Right lobe of liver (tissue), 6 donors: ENCODE measurements at regions not wholly inside any gene's neighbourhood (a gene's known extent, or its start where the extent isn't known, plus 50 kb on each side); places are given as distances from the start of the nearest gene placed in this dataset.
"Not testable (repeated sequence)": the region's sequence is repeated elsewhere in the genome, so short reads cannot be mapped to it uniquely, and the experiment has no call there.

Source experiments
- ATAC-seq, 4 donors: fragments of 200-7000 bp; cut with Tn5 transposase; one replicate each; pipeline ENCODE4 v1.9.1; 2020; ENCODE audit warnings: mild to moderate bottlenecking in 4 of 4, moderate library complexity in 4 of 4
- DNase-seq, 3 donors: peaks; one replicate each; pipeline ENCODE4 v3.0.0-alpha.2; 2020
- H3K27ac ChIP-seq, 3 donors: fragments of 200-600 bp; one replicate each; pipeline ENCODE4 v1.8.0; 2022
- H3K27me3 ChIP-seq, 2 donors: fragments of 200-600 bp; one replicate each; pipeline ENCODE4 v1.8.0; 2022
- H3K36me3 ChIP-seq, 4 donors: fragments of 200-600 bp; sonication (generic) in 1 of 4; one replicate each; pipeline versions ENCODE4 v1.5.1 to v1.8.0; 2017 to 2022; ENCODE audit warnings: control low read depth in 1 of 4
- H3K4me1 ChIP-seq, 4 donors: fragments of 200-600 bp; sonication (generic) in 1 of 4; one replicate each; pipeline versions ENCODE4 v1.5.1 to v1.8.0; 2017 to 2022; ENCODE audit warnings: control low read depth in 1 of 4
- H3K4me3 ChIP-seq, 3 donors: fragments of 200-600 bp; one replicate each; pipeline ENCODE4 v1.8.0; 2022
- H3K9me3 ChIP-seq, 4 donors: fragments of 200-600 bp; sonication (generic) in 1 of 4; one replicate each; pipeline versions ENCODE4 v1.5.1 to v1.8.0; 2017 to 2022; ENCODE audit warnings: control low read depth in 1 of 4
- CTCF ChIP-seq, 4 donors: fragments of 200-600 bp in 3 of 4; fragments of 450-650 bp in 1 of 4; IDR thresholded peaks; one replicate each; pipeline versions ENCODE4 v1.5.1 to v1.8.0; 2016 to 2022; ENCODE audit warnings: antibody characterized with exemption in 4 of 4, mild to moderate bottlenecking in 2 of 4
- POLR2A ChIP-seq: fragments of 450-650 bp; IDR thresholded peaks from one replicate; pipeline ENCODE4 v1.6.1; 2017; ENCODE audit warnings: antibody characterized with exemption, mild to moderate bottlenecking
- WGBS: methylation state at CpG from one replicate; pipeline ENCODE4 v1.1.6; 2018; ENCODE audit warnings: low coverage, low lambda C conversion rate; ENCODE audit not compliant: insufficient coverage; ENCODE audit errors: missing lambda C conversion rate; 5-methylcytosine and 5-hydroxymethylcytosine counted together
- intact Hi-C, 2 donors: fragments of 100-400 bp; cut with DNase I; formaldehyde crosslinking; loops; one replicate each; pipeline versions ENCODE4 v1.11.2 to v1.14.1; 2022
- donor health status: DM: no; HTN: yes; CAD: no.
- donor health status: DM: no; HTN: no; CAD: no.
- donor health status: DM: no; HTN: no; CAD: no.
- donor health status: DM: no; HTN: yes; CAD: no.
- donor health status: DM: no; HTN: yes; CAD: no.

- Histone ChIP-seq H3K36me3 (no peaks in the 10 kb centered on the region), H3K27ac (no peak overlapping the region), H3K27me3 (no peaks in the 10 kb centered on the region), H3K4me3 (no peak overlapping the region), H3K4me1 (no peaks in the 10 kb centered on the region), H3K9me3 (no peaks in the 10 kb centered on the region)
- intact Hi-C loops: no loop called here
- TF ChIP-seq CTCF (IDR thresholded peaks at IDR 0.05): no peak
- no peak for TF ChIP-seq POLR2A
- 79% methylated on average over 2 of the region's 3 CpGs for WGBS
- ATAC-seq (no peak), DNase-seq (no peak)
Measured at GRCh38 chr9:3741729-3742128, 215.9 kb upstream of the RFX3 start.

GRCh38 chr9:3740690-3741419 is 215.1 kb upstream of the RFX3 start:
- TF ChIP-seq POLR2A (no peak), CTCF (IDR thresholded peaks at IDR 0.05) (no peak)
- Histone ChIP-seq H3K9me3 (no peaks in the 10 kb centered on the region), H3K4me1 (no peaks in the 10 kb centered on the region), H3K36me3 (no peaks in the 10 kb centered on the region), H3K4me3 (no peak overlapping the region), H3K27ac (no peak overlapping the region), H3K27me3 (no peaks in the 10 kb centered on the region)
- DNase-seq (no peak), ATAC-seq (no peak)
- intact Hi-C loops: no loop called here
- 75% methylated on average over 9 of the region's 9 CpGs for WGBS

- Histone ChIP-seq H3K4me1 (peaks cover 0 to 7% (median 0%) of the 10 kb centered on the region in 4 donors), H3K36me3 (no peaks in the 10 kb centered on the region), H3K4me3 (no peak overlapping the region), H3K27me3 (no peaks in the 10 kb centered on the region), H3K9me3 (no peaks in the 10 kb centered on the region), H3K27ac (no peak overlapping the region)
- DNase-seq (no peak), ATAC-seq (no peak)
- no peak for TF ChIP-seq POLR2A
- TF ChIP-seq CTCF (IDR thresholded peaks at IDR 0.05): no peak
- 43% methylated on average over 4 of the region's 5 CpGs for WGBS
- intact Hi-C loops: no loop called here
Measured at GRCh38 chr9:3736161-3736560, 210.4 kb upstream of the RFX3 start.

GRCh38 chr9:3735251-3735650 is 209.4 kb upstream of the RFX3 start:
- H3K27ac ChIP-seq: no peak overlapping the region
- no peak overlapping the region for H3K4me3 ChIP-seq
- intact Hi-C loops: no loop called here
- no peaks in the 10 kb centered on the region for H3K9me3 ChIP-seq
- H3K4me1 ChIP-seq: peaks cover 0 to 7% (median 0%) of the 10 kb centered on the region in 4 donors
- ATAC-seq (no peak), DNase-seq (no peak)
- no peak for TF ChIP-seq CTCF (IDR thresholded peaks at IDR 0.05)
- TF ChIP-seq POLR2A: no peak
- H3K36me3 ChIP-seq: no peaks in the 10 kb centered on the region
- no peaks in the 10 kb centered on the region for H3K27me3 ChIP-seq
- WGBS: 49% methylated on average over 2 of the region's 4 CpGs

- intact Hi-C loops, H3K9me3 ChIP-seq, H3K4me1 ChIP-seq, DNase-seq, H3K4me3 ChIP-seq, H3K36me3 ChIP-seq, ATAC-seq, H3K27ac ChIP-seq, H3K27me3 ChIP-seq: not testable (repeated sequence)
- 100% methylated on average over 2 of the region's 56 CpGs for WGBS
Measured at GRCh38 chr9:3733527-3734262, 207.9 kb upstream of the RFX3 start.
